GM23338 (cell line): ENCODE measurements at regions not wholly inside any gene's neighbourhood (a gene's known extent, or its start where the extent isn't known, plus 50 kb on each side); places are given as distances from the start of the nearest gene placed in this dataset.

Source experiments
- ATAC-seq: fragments of 200-7000 bp; cut with Tn5 transposase; 3 replicates; pipeline ENCODE4 v1.9.1; 2020
- DNase-seq: peaks from one replicate; pipeline ENCODE4 v3.0.0-alpha.2; 2015; ENCODE audit warnings: low spot score
- H2AFZ ChIP-seq: fragments of 200-600 bp; sonication (generic); 2 replicates; pipeline ENCODE4 v1.8.0; 2016; ENCODE audit warnings: antibody characterized with exemption, mild to moderate bottlenecking, moderate library complexity
- H3F3A ChIP-seq: fragments of 200-600 bp; sonication (generic); replicated peaks from 2 replicates; pipeline ENCODE4 v1.8.0; 2017; ENCODE audit warnings: antibody characterized with exemption, mixed run types, low read depth
- H3K27ac ChIP-seq: fragments of 200-600 bp; sonication (generic); 2 replicates; pipeline ENCODE4 v1.6.1; 2016; ENCODE audit warnings: low read depth
- H3K27me3 ChIP-seq: fragments of 200-600 bp; sonication (generic); 2 replicates; pipeline ENCODE4 v1.8.0; 2016; ENCODE audit warnings: mild to moderate bottlenecking, mixed run types, moderate library complexity; ENCODE audit not compliant: insufficient read depth
- H3K36me3 ChIP-seq: fragments of 200-600 bp; sonication (generic); 2 replicates; pipeline ENCODE4 v1.8.0; 2016; ENCODE audit warnings: mild to moderate bottlenecking; ENCODE audit not compliant: insufficient read depth
- H3K4me1 ChIP-seq: fragments of 200-600 bp; sonication (generic); 2 replicates; pipeline ENCODE4 v1.8.0; 2016; ENCODE audit warnings: mild to moderate bottlenecking, moderate library complexity; ENCODE audit not compliant: insufficient read depth
- H3K4me2 ChIP-seq: fragments of 200-600 bp; sonication (generic); 2 replicates; pipeline ENCODE4 v1.7.1; 2017; ENCODE audit warnings: mixed run types
- H3K4me3 ChIP-seq: fragments of 200-600 bp; sonication (generic); 2 replicates; pipeline ENCODE4 v1.6.1; 2016; ENCODE audit warnings: mixed run types
- H3K79me2 ChIP-seq: fragments of 200-600 bp; sonication (generic); replicated peaks from 2 replicates; pipeline ENCODE4 v1.8.0; 2017; ENCODE audit warnings: mild to moderate bottlenecking; ENCODE audit not compliant: insufficient read depth
- H3K9me2 ChIP-seq: fragments of 200-600 bp; sonication (generic); 2 replicates; pipeline ENCODE4 v1.8.0; 2017; ENCODE audit not compliant: insufficient read depth
- H4K20me1 ChIP-seq: fragments of 200-600 bp; sonication (generic); replicated peaks from 2 replicates; pipeline ENCODE4 v1.8.0; 2017; ENCODE audit warnings: mild to moderate bottlenecking; ENCODE audit not compliant: insufficient read depth
- H3K27ac Mint-ChIP-seq: 2 replicates; pipeline ENCODE4 v1.8.0; 2020; ENCODE audit warnings: inconsistent platforms, mild to moderate bottlenecking, moderate library complexity, mixed read lengths
- H3K27me3 Mint-ChIP-seq: 3 replicates; pipeline ENCODE4 v1.8.0; 2022; ENCODE audit warnings: low read depth, mild to moderate bottlenecking, moderate library complexity, mixed read lengths, inconsistent platforms; ENCODE audit not compliant: insufficient read depth, poor library complexity
- H3K36me3 Mint-ChIP-seq: 3 replicates; pipeline ENCODE4 v1.8.0; 2021; ENCODE audit warnings: low read depth, mild to moderate bottlenecking, inconsistent platforms, moderate library complexity, mixed read lengths
- H3K4me1 Mint-ChIP-seq: 3 replicates; pipeline ENCODE4 v1.8.0; 2020; ENCODE audit warnings: mild to moderate bottlenecking, inconsistent platforms, mixed read lengths
- H3K4me3 Mint-ChIP-seq: 3 replicates; pipeline ENCODE4 v1.8.0; 2021; ENCODE audit warnings: moderate library complexity, mild to moderate bottlenecking, inconsistent platforms, mixed read lengths
- H3K9me3 Mint-ChIP-seq: 3 replicates; pipeline ENCODE4 v1.8.0; 2020; ENCODE audit warnings: moderate library complexity, mild to moderate bottlenecking, inconsistent platforms, mixed read lengths
- CREB1 ChIP-seq: fragments of 250-450 bp; sonication (Bioruptor Pico); IDR thresholded peaks from 2 replicates; pipeline ENCODE4 v1.5.0; 2020; ENCODE audit warnings: low read depth, mild to moderate bottlenecking, moderate library complexity
- EZH2phosphoT487 ChIP-seq: fragments of 200-600 bp; sonication (generic); IDR thresholded peaks from one replicate; pipeline ENCODE4 v1.8.1; 2018; ENCODE audit warnings: antibody characterized with exemption; ENCODE audit not compliant: unreplicated experiment
- ZNF114 ChIP-seq: fragments of 250-450 bp; sonication (Bioruptor Pico); IDR thresholded peaks from 2 replicates; pipeline ENCODE4 v1.5.0; 2020; ENCODE audit warnings: mild to moderate bottlenecking, moderate library complexity
- ZNF331 ChIP-seq: fragments of 250-450 bp; sonication (Bioruptor Pico); IDR thresholded peaks from 2 replicates; pipeline ENCODE4 v1.5.0; 2020; ENCODE audit warnings: low read depth, mild to moderate bottlenecking, moderate library complexity
- TF ChIP-seq, protein P1 (sequence below): fragments of 250-450 bp; sonication (Bioruptor Pico); IDR thresholded peaks from 2 replicates; pipeline ENCODE4 v1.5.0; 2020; ENCODE audit warnings: mild to moderate bottlenecking, moderate library complexity
- TF ChIP-seq, protein P2 (sequence below): IDR thresholded peaks from 2 replicates; pipeline ENCODE4 v1.6.1; 2016; ENCODE audit warnings: antibody characterized with exemption

DNA sequence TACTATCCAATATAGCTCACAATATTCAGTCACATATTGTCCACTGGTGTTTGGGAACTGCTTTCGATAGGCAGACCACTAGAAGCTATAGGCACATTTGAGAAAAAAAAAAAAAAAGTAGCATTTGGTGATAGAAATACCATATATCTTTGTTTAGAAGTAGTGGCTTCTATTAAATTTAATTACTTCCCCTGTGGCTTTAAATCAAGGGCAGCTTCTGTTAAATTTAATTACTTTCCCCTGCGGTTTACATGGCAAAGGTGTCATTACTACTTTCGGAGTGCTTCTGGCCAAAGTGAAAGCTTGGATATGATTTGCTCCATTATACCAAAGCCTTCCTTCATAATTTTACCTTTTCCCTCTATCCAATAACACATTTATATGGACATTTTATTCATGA is 229.9 kb downstream of the TTLL7 start:
- no peaks in the 10 kb centered on the region for H3K79me2 ChIP-seq
- Mint-ChIP-seq H3K9me3 (no peaks in the 10 kb centered on the region), H3K27ac (no peak overlapping the region), H3K4me1 (peaks cover 12% of the 10 kb centered on the region), H3K4me3 (no peak overlapping the region), H3K36me3 (no peaks in the 10 kb centered on the region), H3K27me3 (no peaks in the 10 kb centered on the region)
- DNase-seq, result no peak
- ATAC-seq, result no peak
- no peak overlapping the region for H3K4me2 ChIP-seq
- H3K27ac ChIP-seq, result no peak overlapping the region
- H3K36me3 ChIP-seq, result no peaks in the 10 kb centered on the region
- H4K20me1 ChIP-seq, result no peaks in the 10 kb centered on the region
- H3K4me1 ChIP-seq, result no peaks in the 10 kb centered on the region
- H3F3A ChIP-seq, result no peaks in the 10 kb centered on the region
- H2AFZ ChIP-seq, result no peak overlapping the region
- no peaks in the 10 kb centered on the region for H3K27me3 ChIP-seq
- TF ChIP-seq, protein P1, sequence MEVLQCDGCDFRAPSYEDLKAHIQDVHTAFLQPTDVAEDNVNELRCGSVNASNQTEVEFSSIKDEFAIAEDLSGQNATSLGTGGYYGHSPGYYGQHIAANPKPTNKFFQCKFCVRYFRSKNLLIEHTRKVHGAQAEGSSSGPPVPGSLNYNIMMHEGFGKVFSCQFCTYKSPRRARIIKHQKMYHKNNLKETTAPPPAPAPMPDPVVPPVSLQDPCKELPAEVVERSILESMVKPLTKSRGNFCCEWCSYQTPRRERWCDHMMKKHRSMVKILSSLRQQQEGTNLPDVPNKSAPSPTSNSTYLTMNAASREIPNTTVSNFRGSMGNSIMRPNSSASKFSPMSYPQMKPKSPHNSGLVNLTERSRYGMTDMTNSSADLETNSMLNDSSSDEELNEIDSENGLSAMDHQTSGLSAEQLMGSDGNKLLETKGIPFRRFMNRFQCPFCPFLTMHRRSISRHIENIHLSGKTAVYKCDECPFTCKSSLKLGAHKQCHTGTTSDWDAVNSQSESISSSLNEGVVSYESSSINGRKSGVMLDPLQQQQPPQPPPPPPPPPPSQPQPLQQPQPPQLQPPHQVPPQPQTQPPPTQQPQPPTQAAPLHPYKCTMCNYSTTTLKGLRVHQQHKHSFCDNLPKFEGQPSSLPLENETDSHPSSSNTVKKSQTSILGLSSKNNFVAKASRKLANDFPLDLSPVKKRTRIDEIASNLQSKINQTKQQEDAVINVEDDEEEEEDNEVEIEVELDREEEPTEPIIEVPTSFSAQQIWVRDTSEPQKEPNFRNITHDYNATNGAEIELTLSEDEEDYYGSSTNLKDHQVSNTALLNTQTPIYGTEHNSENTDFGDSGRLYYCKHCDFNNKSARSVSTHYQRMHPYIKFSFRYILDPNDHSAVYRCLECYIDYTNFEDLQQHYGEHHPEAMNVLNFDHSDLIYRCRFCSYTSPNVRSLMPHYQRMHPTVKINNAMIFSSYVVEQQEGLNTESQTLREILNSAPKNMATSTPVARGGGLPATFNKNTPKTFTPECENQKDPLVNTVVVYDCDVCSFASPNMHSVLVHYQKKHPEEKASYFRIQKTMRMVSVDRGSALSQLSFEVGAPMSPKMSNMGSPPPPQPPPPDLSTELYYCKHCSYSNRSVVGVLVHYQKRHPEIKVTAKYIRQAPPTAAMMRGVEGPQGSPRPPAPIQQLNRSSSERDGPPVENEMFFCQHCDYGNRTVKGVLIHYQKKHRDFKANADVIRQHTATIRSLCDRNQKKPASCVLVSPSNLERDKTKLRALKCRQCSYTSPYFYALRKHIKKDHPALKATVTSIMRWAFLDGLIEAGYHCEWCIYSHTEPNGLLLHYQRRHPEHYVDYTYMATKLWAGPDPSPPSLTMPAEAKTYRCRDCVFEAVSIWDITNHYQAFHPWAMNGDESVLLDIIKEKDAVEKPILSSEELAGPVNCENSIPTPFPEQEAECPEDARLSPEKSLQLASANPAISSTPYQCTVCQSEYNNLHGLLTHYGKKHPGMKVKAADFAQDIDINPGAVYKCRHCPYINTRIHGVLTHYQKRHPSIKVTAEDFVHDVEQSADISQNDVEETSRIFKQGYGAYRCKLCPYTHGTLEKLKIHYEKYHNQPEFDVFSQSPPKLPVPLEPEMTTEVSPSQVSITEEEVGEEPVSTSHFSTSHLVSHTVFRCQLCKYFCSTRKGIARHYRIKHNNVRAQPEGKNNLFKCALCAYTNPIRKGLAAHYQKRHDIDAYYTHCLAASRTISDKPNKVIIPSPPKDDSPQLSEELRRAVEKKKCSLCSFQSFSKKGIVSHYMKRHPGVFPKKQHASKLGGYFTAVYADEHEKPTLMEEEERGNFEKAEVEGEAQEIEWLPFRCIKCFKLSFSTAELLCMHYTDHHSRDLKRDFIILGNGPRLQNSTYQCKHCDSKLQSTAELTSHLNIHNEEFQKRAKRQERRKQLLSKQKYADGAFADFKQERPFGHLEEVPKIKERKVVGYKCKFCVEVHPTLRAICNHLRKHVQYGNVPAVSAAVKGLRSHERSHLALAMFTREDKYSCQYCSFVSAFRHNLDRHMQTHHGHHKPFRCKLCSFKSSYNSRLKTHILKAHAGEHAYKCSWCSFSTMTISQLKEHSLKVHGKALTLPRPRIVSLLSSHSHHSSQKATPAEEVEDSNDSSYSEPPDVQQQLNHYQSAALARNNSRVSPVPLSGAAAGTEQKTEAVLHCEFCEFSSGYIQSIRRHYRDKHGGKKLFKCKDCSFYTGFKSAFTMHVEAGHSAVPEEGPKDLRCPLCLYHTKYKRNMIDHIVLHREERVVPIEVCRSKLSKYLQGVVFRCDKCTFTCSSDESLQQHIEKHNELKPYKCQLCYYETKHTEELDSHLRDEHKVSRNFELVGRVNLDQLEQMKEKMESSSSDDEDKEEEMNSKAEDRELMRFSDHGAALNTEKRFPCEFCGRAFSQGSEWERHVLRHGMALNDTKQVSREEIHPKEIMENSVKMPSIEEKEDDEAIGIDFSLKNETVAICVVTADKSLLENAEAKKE, result no peak
- no peak for TF ChIP-seq CREB1 (CRISPR knock-in tag)
- H3K9me2 ChIP-seq, result no peaks in the 10 kb centered on the region
- no peak overlapping the region for H3K4me3 ChIP-seq

DNA sequence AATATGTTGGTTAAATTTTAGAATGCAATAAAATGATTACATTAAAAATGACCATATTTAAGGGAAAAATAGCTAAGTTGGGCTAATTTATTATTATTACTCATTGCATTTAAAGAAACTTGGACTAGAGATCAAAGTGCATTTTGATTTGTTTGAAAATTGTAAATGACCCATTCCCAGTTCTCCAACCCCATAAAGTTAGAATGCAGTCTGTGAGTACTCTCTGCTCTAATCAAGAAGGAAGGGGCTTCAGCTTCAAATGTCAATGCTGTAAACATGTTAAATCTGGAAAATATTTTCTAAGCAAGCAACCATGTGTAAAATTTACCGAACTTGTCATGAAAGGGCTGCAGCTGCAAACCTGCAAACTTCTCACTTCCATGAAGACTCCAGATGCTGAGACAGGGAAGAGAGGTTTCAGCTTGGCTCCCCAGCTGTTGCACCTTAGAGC is 232.7 kb downstream of the TTLL7 start:
- Histone ChIP-seq H3K9me2 (no peaks in the 10 kb centered on the region), H3K4me1 (no peaks in the 10 kb centered on the region), H2AFZ (no peak overlapping the region), H3K27me3 (no peaks in the 10 kb centered on the region), H3K4me3 (no peak overlapping the region), H3K27ac (no peak overlapping the region), H3K36me3 (no peaks in the 10 kb centered on the region), H3F3A (no peaks in the 10 kb centered on the region), H3K79me2 (no peaks in the 10 kb centered on the region), H4K20me1 (no peaks in the 10 kb centered on the region), H3K4me2 (no peak overlapping the region)
- DNase-seq (no peak), ATAC-seq (no peak)
- peaks cover 20% of the 10 kb centered on the region for H3K4me1 Mint-ChIP-seq
- no peaks in the 10 kb centered on the region for H3K27me3 Mint-ChIP-seq
- no peaks in the 10 kb centered on the region for H3K36me3 Mint-ChIP-seq
- H3K27ac Mint-ChIP-seq, result no peak overlapping the region
- no peaks in the 10 kb centered on the region for H3K9me3 Mint-ChIP-seq
- no peak overlapping the region for H3K4me3 Mint-ChIP-seq
- TF ChIP-seq CREB1 (CRISPR knock-in tag) (no peak), ZNF114 (no peak), ZNF331 (CRISPR knock-in tag) (no peak), EZH2phosphoT487 (no peak)
- TF ChIP-seq, protein P2, sequence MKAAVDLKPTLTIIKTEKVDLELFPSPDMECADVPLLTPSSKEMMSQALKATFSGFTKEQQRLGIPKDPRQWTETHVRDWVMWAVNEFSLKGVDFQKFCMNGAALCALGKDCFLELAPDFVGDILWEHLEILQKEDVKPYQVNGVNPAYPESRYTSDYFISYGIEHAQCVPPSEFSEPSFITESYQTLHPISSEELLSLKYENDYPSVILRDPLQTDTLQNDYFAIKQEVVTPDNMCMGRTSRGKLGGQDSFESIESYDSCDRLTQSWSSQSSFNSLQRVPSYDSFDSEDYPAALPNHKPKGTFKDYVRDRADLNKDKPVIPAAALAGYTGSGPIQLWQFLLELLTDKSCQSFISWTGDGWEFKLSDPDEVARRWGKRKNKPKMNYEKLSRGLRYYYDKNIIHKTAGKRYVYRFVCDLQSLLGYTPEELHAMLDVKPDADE, result no peak
